ENCODE measurements at regions not wholly inside any gene's neighbourhood (a gene's known extent, or its start where the extent isn't known, plus 50 kb on each side); places are given as distances from the start of the nearest gene placed in this dataset.

DNA sequence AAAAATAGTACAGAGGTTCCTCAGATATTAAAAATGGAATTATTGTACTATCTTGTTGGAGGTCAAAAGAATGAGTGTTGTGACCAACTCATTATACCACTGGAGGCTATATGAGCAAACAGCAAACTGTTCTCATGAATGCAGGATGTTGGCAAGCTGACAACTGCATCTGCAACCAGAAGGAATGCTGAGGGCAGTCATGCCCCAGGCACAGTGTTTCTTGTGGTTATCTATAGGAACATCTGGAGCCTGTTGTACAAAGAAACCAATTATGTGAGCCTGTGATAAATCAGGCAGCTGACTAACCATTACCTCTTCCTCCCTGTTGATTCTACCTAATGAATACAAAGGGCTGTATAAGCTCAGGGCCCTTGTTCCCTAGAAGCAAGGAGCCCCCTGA lies 2057.1 kb downstream of the TP53TG3F start:
- TF ChIP-seq, protein P1, sequence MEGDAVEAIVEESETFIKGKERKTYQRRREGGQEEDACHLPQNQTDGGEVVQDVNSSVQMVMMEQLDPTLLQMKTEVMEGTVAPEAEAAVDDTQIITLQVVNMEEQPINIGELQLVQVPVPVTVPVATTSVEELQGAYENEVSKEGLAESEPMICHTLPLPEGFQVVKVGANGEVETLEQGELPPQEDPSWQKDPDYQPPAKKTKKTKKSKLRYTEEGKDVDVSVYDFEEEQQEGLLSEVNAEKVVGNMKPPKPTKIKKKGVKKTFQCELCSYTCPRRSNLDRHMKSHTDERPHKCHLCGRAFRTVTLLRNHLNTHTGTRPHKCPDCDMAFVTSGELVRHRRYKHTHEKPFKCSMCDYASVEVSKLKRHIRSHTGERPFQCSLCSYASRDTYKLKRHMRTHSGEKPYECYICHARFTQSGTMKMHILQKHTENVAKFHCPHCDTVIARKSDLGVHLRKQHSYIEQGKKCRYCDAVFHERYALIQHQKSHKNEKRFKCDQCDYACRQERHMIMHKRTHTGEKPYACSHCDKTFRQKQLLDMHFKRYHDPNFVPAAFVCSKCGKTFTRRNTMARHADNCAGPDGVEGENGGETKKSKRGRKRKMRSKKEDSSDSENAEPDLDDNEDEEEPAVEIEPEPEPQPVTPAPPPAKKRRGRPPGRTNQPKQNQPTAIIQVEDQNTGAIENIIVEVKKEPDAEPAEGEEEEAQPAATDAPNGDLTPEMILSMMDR (IDR thresholded peaks at IDR 0.05 in 4 of 5, conservative IDR thresholded peaks at IDR 0.05 in 1 of 5), result no peak
- no peak for TF ChIP-seq POLR2A (IDR thresholded peaks at IDR 0.05)

All from gastrocnemius medialis (tissue), 4 donors.